GM21529 (cell line): ENCODE measurements at regions not wholly inside any gene's neighbourhood (a gene's known extent, or its start where the extent isn't known, plus 50 kb on each side); places are given as distances from the start of the nearest gene placed in this dataset.
A peak's percentile ranks its signal among the peaks of the same experiment; 100 is the strongest.
"Not testable (repeated sequence)": the region's sequence is repeated elsewhere in the genome, so short reads cannot be mapped to it uniquely, and the experiment has no call there.

ENCODE experiments used
- ATAC-seq: cut with Tn5 transposase; IDR thresholded peaks from one replicate; pipeline ENCODE4 v1.9.1; 2021; ENCODE audit not compliant: unreplicated experiment

DNA sequence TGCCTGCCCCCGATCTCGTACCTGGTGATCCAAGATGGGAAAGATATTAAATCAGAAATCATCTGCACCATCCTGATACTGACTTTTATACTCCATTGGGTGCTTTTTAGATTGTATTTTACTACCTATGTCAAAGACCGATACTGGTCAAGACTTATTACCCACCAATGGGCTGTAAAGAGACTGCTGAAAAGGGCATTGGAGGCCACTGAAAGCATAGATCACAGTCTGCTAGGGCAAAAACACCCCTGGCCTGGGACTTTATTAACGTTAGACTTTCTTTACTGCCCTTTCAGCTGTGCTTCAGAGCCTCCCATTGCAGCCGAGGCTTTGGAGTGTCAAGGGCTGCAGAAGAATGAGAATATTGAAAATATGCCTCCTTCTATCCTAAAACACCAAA lies 472.8 kb upstream of the DDX18 start:
- no peak for ATAC-seq

GRCh38 chr2:117342415-117342814 lies 472.1 kb upstream of the DDX18 start:
- ATAC-seq = no peak

GRCh38 chr2:117349687-117350086 lies 464.8 kb upstream of the DDX18 start:
- ATAC-seq = no peak

DNA sequence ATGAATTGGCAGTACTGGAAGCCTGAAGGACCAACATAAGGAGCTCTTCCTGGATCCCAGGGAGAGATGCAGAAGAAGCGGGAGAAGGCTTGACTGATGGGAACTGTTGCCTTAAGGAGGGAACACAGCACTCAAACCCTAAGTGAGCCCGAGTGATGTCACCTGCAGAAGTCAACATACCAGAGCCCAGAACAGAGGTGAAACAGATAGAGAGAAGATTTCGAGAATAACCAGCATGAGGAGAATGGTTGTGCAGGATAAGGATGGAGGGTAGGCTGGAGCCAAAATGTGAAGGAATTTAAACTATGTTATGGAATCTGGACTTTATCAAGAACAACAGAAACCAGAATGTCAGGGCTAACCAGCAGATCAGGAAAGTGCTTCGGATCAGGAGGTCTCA lies 463.1 kb upstream of the DDX18 start:
- no peak for ATAC-seq

DNA sequence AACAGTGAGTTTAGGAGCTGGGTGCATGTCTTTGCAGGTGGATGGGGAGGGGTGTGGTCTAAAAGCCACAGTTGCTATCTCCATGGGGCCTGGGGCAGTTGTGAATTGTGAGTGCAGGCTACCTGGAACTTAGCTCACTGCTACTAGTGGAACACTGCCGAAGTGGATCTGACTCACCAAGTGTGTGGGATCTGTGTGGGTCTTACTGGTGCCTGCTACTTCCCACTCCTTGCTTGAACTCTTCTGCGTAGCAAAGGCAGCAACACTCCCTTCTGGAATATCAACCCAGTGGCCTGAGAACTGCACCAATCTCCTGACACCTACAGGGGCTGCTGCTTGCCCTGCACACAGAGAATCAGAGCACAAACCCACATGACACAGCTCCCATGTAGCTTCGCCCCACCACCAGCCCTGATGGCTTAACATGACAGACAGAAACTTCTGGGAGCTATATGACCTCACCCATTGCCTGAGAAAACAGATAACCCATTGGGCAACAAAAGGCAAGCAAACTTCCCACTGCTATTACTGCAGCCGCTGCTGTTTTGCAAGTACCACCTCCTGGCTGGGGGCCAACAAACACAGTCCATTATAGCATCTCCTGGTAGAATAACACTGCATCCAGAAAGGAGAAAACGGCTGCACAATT lies 455.1 kb upstream of the DDX18 start:
- ATAC-seq = no peak

- ATAC-seq = no peak
These were observed 453.9 kb upstream of the DDX18 start for GRCh38 chr2:117360586-117360985.

DNA sequence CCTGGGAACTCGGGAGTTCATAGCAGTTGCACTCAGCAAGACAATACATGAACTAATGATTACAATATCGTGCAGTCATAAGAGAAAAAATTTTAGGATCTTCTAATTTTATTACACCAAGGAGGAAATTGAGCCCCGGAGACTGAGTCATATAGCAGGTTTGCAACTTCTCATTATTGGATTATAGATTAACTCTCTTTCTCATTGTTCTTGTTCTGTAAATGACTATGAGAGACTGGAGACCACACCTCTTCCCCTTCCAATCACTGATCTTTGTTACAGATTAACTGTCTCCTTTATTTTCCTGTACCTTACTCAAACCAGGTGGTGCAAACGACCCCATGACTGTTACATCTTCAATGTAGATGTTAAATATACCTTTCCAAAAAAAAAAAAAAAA lies 435.8 kb upstream of the DDX18 start:
- peak; percentile 73 for ATAC-seq

GRCh38 chr2:117379928-117380327 lies 434.6 kb upstream of the DDX18 start:
- ATAC-seq = no peak

GRCh38 chr2:117383997-117384396 lies 430.5 kb upstream of the DDX18 start:
- not testable (repeated sequence) for ATAC-seq

- no peak for ATAC-seq
These were observed 418.3 kb upstream of the DDX18 start for GRCh38 chr2:117396161-117396560.

- ATAC-seq = no peak
These were observed 412.9 kb upstream of the DDX18 start for GRCh38 chr2:117401582-117401981.

- no peak for ATAC-seq
These were observed 408.0 kb upstream of the DDX18 start for GRCh38 chr2:117406443-117406842.

DNA sequence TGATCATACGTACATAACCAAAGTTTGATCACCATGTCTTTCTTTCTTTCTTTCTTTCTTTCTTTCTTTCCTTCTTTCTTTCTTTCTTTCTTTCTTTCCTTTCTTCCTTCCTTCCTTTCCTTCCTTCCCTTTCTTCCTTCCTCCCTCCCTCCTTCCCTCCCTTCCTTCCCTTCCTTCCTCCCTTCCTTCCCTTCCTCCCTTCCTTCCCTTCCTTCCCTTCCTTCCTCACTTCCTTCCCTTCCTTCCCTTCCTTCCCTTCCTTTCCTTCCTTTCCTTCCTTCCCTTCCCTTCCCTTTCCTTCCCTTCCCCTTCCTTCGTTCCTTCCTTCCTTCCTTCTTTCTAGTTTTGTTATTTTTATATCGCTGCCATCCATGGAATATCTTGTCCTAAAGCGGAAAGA lies 406.7 kb upstream of the DDX18 start:
- no peak for ATAC-seq

DNA sequence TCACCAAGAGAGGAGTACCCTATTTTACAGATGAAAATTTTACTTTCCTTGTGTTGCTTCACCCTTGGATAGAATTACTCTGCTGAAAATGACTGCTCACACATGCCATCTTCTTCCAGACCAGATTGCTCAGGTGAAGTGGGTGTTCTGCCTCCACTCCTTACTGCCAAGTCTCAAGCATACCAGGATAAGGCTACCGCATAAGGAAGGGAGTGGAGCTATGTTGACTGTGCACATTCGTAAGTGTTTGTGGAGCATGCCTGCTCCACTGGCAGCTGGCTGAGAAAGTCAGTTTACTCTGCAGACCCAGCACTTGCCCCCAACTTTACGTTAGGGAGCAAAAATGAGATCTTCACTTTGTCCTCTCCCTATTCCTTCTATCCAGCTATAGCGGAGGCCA lies 405.0 kb upstream of the DDX18 start:
- ATAC-seq = no peak

DNA sequence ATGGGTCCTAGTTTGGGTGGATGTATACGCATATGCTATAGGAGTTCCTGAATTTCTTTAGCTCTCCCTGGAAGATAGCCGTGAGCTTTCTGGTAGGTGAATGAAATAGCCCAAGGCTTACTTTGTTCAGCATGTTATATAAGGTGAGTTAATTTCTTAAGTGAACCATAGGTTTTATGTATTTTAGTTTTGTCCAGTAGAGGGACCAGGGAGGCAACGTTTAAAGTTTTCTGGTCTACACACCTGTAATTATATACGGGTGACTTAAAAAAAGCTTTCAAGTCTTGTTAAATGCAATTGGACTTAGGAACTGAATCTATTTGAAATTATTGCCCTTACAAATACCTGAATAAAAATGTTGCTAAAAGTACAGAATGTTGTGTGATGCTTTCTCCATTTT lies 402.5 kb upstream of the DDX18 start:
- ATAC-seq = no peak

GRCh38 chr2:117432746-117433145 lies 381.7 kb upstream of the DDX18 start:
- ATAC-seq = no peak

- ATAC-seq = no peak
These were observed 377.8 kb upstream of the DDX18 start for GRCh38 chr2:117436697-117437096.

DNA sequence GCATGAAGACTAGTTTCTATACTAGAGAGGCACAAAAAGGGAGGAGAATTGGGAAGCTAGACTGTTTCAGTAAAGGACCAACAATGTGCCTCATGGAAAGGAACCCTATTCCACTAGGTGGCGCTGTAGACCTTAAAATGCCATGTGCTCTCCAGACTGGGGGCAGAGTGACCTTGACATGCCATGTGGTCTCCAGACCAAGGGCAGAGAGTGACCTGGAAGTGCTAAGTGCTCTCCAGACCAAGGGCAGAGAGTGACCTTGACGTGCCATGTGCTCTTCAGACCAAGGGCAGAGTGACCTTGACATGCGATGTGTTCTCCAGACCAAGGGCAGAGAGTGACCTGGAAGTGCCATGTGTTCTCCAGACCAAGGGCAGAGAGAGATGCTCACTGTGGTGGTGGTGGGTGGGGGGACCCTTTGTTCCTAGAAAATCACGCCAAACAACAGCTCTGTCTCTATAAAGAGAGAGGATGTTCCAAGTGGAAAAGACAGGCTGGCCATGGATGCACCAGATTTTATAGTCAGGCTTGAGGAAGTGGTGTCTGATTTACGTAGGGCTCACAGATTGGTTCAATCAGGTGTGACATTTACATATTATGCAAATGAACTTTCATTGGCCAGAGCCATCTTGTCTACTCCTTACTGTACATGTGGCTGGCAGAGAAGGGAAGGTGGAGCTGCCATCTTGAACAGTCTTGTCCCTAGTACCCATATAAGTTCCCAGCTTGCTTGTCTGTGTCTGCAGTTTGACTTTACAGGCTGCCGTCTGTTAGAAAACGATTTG lies 344.0 kb upstream of the DDX18 start:
- peak; percentile 44 for ATAC-seq

DNA sequence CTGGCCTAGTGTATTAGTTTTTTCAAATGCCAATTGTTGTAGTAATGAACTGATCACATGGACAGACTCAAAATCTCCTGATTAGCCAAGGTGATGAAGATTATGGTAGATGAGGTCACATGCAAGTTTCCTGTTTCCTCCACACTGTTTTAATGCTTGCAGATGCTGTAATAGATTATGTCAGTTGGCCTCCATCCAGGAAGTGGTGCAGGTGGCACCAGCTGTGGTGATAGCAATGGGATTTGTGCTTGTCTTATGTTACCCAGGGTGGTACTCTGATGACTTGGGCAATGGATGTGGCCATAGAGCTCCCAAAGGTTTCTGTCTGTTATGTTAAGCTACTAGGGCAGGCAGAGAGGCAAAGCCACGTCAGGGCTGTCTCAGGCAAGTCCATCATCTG lies 332.9 kb upstream of the DDX18 start:
- no peak for ATAC-seq

DNA sequence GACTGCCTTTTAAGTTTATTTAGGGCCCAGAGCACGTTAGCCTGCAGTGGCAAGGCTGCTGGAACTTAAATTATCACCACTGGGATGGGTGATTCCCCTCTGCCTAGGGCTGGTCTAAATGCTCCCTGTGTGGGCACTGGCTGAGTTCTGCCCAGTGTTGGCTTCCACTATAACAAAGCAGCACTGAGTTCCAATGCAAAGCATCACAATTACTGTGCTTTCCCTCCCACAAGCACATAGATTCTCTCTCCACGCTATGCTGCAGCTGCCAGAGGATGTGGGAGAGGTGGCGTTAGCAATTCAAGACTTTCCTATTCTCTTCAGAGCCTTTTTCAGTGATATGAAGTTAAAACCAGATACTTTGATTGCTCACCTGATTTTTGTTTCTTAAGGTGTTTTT lies 328.9 kb upstream of the DDX18 start:
- ATAC-seq = no peak

DNA sequence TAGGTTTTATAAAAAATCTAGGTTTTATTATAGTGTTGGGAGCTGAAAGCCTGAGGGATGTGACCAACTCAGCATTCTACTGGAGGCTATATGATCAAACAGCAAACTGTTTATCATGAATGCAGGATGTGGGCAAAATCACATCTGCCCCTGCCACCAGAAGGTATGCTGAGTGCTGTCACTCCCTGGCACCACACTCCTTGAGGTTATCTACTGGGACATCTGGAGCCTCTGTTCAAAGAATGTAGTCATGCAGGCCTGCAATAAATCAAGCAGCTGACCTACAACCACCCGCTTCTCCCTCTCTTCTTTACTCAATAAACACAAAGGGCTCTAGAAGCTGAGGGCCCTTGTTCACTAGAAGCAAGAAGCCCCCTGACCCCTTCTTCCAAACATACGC lies 328.4 kb upstream of the DDX18 start:
- no peak for ATAC-seq

DNA sequence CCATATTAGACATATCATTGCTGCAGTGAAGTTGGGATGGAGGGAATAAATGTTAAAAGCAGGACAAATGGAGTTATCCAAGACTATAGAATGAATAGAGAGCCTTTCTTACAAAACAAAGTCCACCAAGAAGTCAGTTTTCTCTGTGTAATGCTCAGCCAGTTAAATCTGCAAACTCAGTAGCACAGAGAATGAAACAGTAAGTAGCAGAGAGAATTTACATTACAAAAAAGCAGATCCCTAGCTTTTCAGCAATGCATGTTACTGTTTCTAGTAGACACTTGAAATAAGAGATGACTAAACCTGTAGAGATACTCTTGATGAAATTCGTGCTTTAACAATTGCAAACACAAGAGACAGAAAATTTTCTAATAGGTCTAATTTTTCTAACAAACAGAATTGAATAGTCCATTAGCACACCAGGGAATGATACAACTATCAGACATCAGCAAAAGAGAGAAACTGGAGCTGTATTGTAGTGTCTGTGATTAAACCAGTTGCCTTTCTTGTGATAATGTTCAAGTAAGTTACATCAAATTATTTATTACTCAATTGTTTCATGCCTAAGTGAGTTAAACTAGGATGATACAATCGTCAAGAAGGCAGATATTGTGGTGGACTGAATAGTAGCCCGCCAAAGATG lies 322.2 kb upstream of the DDX18 start:
- no peak for ATAC-seq
